ENCODE measurements at regions not wholly inside any gene's neighbourhood (a gene's known extent, or its start where the extent isn't known, plus 50 kb on each side); places are given as distances from the start of the nearest gene placed in this dataset.

GRCh38 chr6:133701633-133702331, 187.1 kb upstream of the TCF21 start (continued):
- TF ChIP-seq ZNF347 (CRISPR knock-in tag; IDR thresholded peaks at IDR 0.05; ENCODE audit: low read depth) (no peak), RUNX1 (IDR thresholded peaks at IDR 0.05; ENCODE audit: low read depth) (peak; percentile 100), SETDB1 (IDR thresholded peaks at IDR 0.05; ENCODE audit: low read length) (no peak), ZNF140 (CRISPR knock-in tag; IDR thresholded peaks at IDR 0.05) (no peak), SMARCC2 (IDR thresholded peaks at IDR 0.05; ENCODE audit: low read depth) (peak; percentile 99), SOX6 (IDR thresholded peaks at IDR 0.05) (peak; percentile 99), ZNF76 (CRISPR knock-in tag; IDR thresholded peaks at IDR 0.05; ENCODE audit: borderline replicate concordance) (peak; percentile 44; the same call in 1 of the 2 replicates), DPF2 (IDR thresholded peaks at IDR 0.05) (peak; percentile 99), HDAC1 (IDR thresholded peaks at IDR 0.05) (peak in 1 of 2 experiments; percentile 98; a peak in 3 of 4 replicates), ZEB2 (IDR thresholded peaks at IDR 0.05) (peak; percentile 81), ZFP36 (IDR thresholded peaks at IDR 0.05; ENCODE audit: low read depth, low read length, partially characterized antibody) (no peak), ARNT (IDR thresholded peaks at IDR 0.05) (peak; percentile 95 to 96), ID3 (CRISPR knock-in tag; IDR thresholded peaks at IDR 0.05) (no peak), ID3 (tag; IDR thresholded peaks at IDR 0.05) (peak; percentile 93), PTRF (tag; IDR thresholded peaks at IDR 0.05) (no peak), SMAD2 (IDR thresholded peaks at IDR 0.05; ENCODE audit: low read depth, low read length) (no peak), CLOCK (CRISPR knock-in tag; IDR thresholded peaks at IDR 0.05; ENCODE audit: borderline replicate concordance) (no peak), NFXL1 (CRISPR knock-in tag; IDR thresholded peaks at IDR 0.05) (no peak), LARP7 (IDR thresholded peaks at IDR 0.05) (no peak), PRMT5 (CRISPR knock-in tag; IDR thresholded peaks at IDR 0.05) (no peak), ZNF134 (CRISPR knock-in tag; conservative IDR thresholded peaks at IDR 0.05) (0 out of 2 replicates have a peak, but pooled peaks have one; percentile 41), PREB (CRISPR knock-in tag; IDR thresholded peaks at IDR 0.05) (no peak)
- TF ChIP-seq, protein P1, sequence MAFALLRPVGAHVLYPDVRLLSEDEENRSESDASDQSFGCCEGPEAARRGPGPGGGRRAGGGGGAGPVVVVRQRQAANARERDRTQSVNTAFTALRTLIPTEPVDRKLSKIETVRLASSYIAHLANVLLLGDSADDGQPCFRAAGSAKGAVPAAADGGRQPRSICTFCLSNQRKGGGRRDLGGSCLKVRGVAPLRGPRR (CRISPR knock-in tag; IDR thresholded peaks at IDR 0.05): no peak
- TF ChIP-seq, protein P2, sequence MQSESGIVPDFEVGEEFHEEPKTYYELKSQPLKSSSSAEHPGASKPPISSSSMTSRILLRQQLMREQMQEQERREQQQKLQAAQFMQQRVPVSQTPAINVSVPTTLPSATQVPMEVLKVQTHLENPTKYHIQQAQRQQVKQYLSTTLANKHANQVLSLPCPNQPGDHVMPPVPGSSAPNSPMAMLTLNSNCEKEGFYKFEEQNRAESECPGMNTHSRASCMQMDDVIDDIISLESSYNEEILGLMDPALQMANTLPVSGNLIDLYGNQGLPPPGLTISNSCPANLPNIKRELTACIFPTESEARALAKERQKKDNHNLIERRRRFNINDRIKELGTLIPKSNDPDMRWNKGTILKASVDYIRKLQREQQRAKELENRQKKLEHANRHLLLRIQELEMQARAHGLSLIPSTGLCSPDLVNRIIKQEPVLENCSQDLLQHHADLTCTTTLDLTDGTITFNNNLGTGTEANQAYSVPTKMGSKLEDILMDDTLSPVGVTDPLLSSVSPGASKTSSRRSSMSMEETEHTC (IDR thresholded peaks at IDR 0.05): peak; percentile 89

Data from K562 (cell line).